Keratinocyte (primary cell): ENCODE measurements at regions not wholly inside any gene's neighbourhood (a gene's known extent, or its start where the extent isn't known, plus 50 kb on each side); places are given as distances from the start of the nearest gene placed in this dataset.

Source experiments
- DNase-seq: peaks from one replicate; pipeline ENCODE4 v3.0.0-alpha.2; 2011; ENCODE audit warnings: low read depth, missing footprints, low spot score
- FAIRE-seq: peaks from 2 replicates; lab custom pipeline; 2011; peaks lifted over from hg19 to GRCh38; lab: Jason Lieb, UNC
- H2AFZ ChIP-seq: 2 replicates; pipeline ENCODE4 v1.6.0; 2012; ENCODE audit warnings: low read length, control low read depth, inconsistent platforms; ENCODE audit not compliant: control insufficient read depth
- H3K27ac ChIP-seq: 2 replicates; pipeline ENCODE4 v1.5.1; 2011; ENCODE audit warnings: low read length; ENCODE audit not compliant: control insufficient read depth, insufficient read depth
- H3K27me3 ChIP-seq: 3 replicates; pipeline ENCODE4 v1.6.0; 2011; ENCODE audit warnings: low read length; ENCODE audit not compliant: control insufficient read depth, insufficient read depth; ENCODE audit errors: extremely low read depth
- H3K36me3 ChIP-seq, 2 experiments: 2 replicates in 1 of 2; 3 replicates in 1 of 2; pipeline ENCODE4 v1.5.1; 2011; ENCODE audit warnings: low read length in 2 of 2, mild to moderate bottlenecking in 1 of 2; ENCODE audit not compliant: control insufficient read depth in 2 of 2, insufficient read depth in 2 of 2; ENCODE audit errors: extremely low read depth in 1 of 2
- H3K4me1 ChIP-seq: 3 replicates; pipeline ENCODE4 v1.5.1; 2011; ENCODE audit warnings: low read length; ENCODE audit not compliant: control insufficient read depth, insufficient read depth; ENCODE audit errors: extremely low read depth
- H3K4me2 ChIP-seq: 3 replicates; pipeline ENCODE4 v1.6.0; 2011; ENCODE audit warnings: low read depth, low read length; ENCODE audit not compliant: control insufficient read depth, insufficient read depth; ENCODE audit errors: extremely low read depth
- H3K4me3 ChIP-seq, 3 experiments: fragments of 200-600 bp in 1 of 3; sonication (generic) in 1 of 3; 2 replicates in 2 of 3; 3 replicates in 1 of 3; pipeline ENCODE4 v1.5.1; 2011 to 2016; ENCODE audit warnings: low read length in 3 of 3, mild to moderate bottlenecking in 3 of 3, control low read depth in 2 of 3, inconsistent platforms in 1 of 3, low read depth in 1 of 3, mixed read lengths in 1 of 3, mixed run types in 1 of 3, moderate library complexity in 1 of 3; ENCODE audit not compliant: control insufficient read depth in 2 of 3, insufficient read depth in 2 of 3; ENCODE audit errors: extremely low read depth in 1 of 3
- H3K79me2 ChIP-seq: 2 replicates; pipeline ENCODE4 v1.6.0; 2012; ENCODE audit warnings: low read length; ENCODE audit not compliant: control insufficient read depth, insufficient read depth
- H3K9ac ChIP-seq: 3 replicates; pipeline ENCODE4 v1.6.0; 2011; ENCODE audit warnings: low read length; ENCODE audit not compliant: control insufficient read depth, insufficient read depth; ENCODE audit errors: extremely low read depth
- H3K9me1 ChIP-seq: 3 replicates; pipeline ENCODE4 v1.6.0; 2011; ENCODE audit warnings: low read length; ENCODE audit not compliant: control insufficient read depth, insufficient read depth; ENCODE audit errors: extremely low read depth
- H3K9me3 ChIP-seq: 2 replicates; pipeline ENCODE4 v1.5.1; 2012; ENCODE audit warnings: low read depth, low read length; ENCODE audit not compliant: control insufficient read depth
- H4K20me1 ChIP-seq: 3 replicates; pipeline ENCODE4 v1.6.0; 2011; ENCODE audit warnings: low read length; ENCODE audit not compliant: control insufficient read depth, insufficient read depth; ENCODE audit errors: extremely low read depth
- CTCF ChIP-seq, 3 experiments: IDR thresholded peaks in 1 of 3; conservative IDR thresholded peaks in 1 of 3; optimal IDR thresholded peaks in 1 of 3; 2 replicates in 2 of 3; 3 replicates in 1 of 3; pipeline versions ENCODE3 to v1.5.1; 2011; ENCODE audit warnings: low read length in 3 of 3, mild to moderate bottlenecking in 3 of 3, moderate library complexity in 2 of 3, control low read depth in 1 of 3, inconsistent platforms in 1 of 3; ENCODE audit not compliant: insufficient read depth in 2 of 3; ENCODE audit errors: extremely low read depth in 1 of 3
- EZH2 ChIP-seq: IDR thresholded peaks from one replicate; pipeline ENCODE4 v1.6.1; 2012; ENCODE audit warnings: inconsistent platforms, mild to moderate bottlenecking, low read length, moderate library complexity
- dilution Hi-C: fragments of 300-500 bp; cut with MboI; formaldehyde crosslinking; loops from one replicate; pipeline ENCODE4 v1.7.0; 2020; ENCODE audit warnings: low sequenced_read_pairs; ENCODE audit not compliant: extremely low pct_ligation_motif_present

DNA sequence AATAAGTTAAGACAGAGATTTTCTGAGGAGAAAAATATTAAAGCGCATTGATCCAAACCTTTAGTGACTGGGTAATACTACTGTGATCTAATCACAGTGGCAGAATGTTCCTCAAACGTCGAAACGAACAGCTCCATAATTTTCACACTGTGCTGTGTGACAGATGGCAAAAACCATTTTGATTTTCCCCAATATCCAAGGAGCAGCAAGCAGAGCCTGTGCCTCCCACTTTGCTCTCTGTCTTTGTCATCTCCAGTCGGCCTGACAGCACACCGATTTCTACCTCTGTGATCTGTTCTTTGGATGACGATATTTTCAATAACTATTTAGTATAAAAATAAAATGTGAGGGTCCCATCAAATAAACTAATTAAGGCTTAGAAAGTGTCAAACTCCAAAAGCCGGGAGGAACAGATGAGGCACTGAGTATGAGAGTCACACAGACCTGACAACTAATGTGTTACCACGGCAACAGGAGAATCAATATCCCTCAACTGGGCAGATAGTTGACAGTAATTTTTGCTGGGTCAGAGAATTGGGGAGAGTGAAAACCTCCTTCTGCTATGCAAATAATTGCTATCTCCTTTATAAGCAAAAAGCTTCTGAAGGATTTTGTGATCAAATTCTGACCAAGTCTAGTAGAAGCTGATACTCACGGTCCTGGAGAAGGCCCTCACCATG lies 489.1 kb upstream of the CFAP20DC start:
- H3K9ac ChIP-seq, result no peak overlapping the region
- dilution Hi-C loops, result no loop called here

DNA sequence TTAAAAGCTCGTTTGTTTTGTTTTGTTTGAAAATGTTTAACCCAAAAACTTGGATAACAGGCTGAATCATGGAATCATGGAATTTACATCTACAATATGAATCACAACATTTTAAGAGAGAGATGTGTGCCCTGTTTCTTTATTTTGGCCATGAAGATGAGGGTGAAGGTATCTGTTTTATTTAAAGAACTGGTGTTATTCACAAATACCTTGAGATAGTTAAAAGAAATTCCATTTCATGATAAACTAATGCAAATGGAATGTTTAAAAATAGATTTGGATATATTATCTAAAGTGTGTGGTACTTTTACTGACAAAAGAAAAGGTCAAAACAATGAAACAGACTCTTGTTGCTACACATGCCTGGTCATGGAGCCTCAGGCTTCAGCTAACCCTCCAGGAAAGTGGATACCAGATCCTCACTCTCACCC lies 486.0 kb upstream of the CFAP20DC start:
- no peak overlapping the region for H3K4me2 ChIP-seq
- no peaks in the 10 kb centered on the region for H3K36me3 ChIP-seq
- FAIRE-seq (peak; percentile 17), DNase-seq (no peak)
- no peaks in the 10 kb centered on the region for H3K27me3 ChIP-seq
- H3K9me3 ChIP-seq, result no peaks in the 10 kb centered on the region
- dilution Hi-C loops, result no loop called here
- H3K9me1 ChIP-seq, result no peaks in the 10 kb centered on the region
- H3K4me3 ChIP-seq, result no peak overlapping the region
- H3K79me2 ChIP-seq, result no peaks in the 10 kb centered on the region
- peaks cover 8% of the 10 kb centered on the region for H3K4me1 ChIP-seq
- no peaks in the 10 kb centered on the region for H4K20me1 ChIP-seq
- TF ChIP-seq EZH2, result no peak
- no peak for TF ChIP-seq CTCF (optimal IDR thresholded peaks at IDR 0.05 in 1 of 3, IDR thresholded peaks at IDR 0.05 in 1 of 3, conservative IDR thresholded peaks at IDR 0.05 in 1 of 3; ENCODE audit: extremely low read depth in 1 of 3, insufficient read depth in 2 of 3, low read length in 3 of 3)
- H3K27ac ChIP-seq, result no peak overlapping the region
- no peak overlapping the region for H3K9ac ChIP-seq
- peak overlapping the region; percentile 42 for H2AFZ ChIP-seq

More for the DNA sequence above, 489.1 kb upstream of the CFAP20DC start:
- H3K4me3 ChIP-seq, result no peak overlapping the region
- H3K27ac ChIP-seq, result no peak overlapping the region
- H3K9me1 ChIP-seq, result no peaks in the 10 kb centered on the region
- DNase-seq, result no peak
- H3K9me3 ChIP-seq, result no peaks in the 10 kb centered on the region
- H3K79me2 ChIP-seq, result no peaks in the 10 kb centered on the region
- TF ChIP-seq EZH2, result no peak
- H3K4me1 ChIP-seq, result peaks cover 8% of the 10 kb centered on the region
- no peaks in the 10 kb centered on the region for H3K27me3 ChIP-seq
- no peak for FAIRE-seq
- no peaks in the 10 kb centered on the region for H4K20me1 ChIP-seq
- H3K36me3 ChIP-seq, result no peaks in the 10 kb centered on the region
- H3K4me2 ChIP-seq, result no peak overlapping the region
- no peak overlapping the region for H2AFZ ChIP-seq

GRCh38 chr3:59531994-59532393 lies 482.2 kb upstream of the CFAP20DC start:
- dilution Hi-C loops, result no loop called here
- Histone ChIP-seq H3K9ac (no peak overlapping the region), H4K20me1 (no peaks in the 10 kb centered on the region), H3K4me3 (no peak overlapping the region), H3K9me1 (no peaks in the 10 kb centered on the region), H3K4me1 (peaks cover 8% of the 10 kb centered on the region), H3K27ac (no peak overlapping the region), H3K9me3 (no peaks in the 10 kb centered on the region), H3K4me2 (no peak overlapping the region), H3K79me2 (no peaks in the 10 kb centered on the region), H2AFZ (no peak overlapping the region), H3K36me3 (no peaks in the 10 kb centered on the region), H3K27me3 (no peaks in the 10 kb centered on the region)
- FAIRE-seq, result no peak
- no peak for TF ChIP-seq CTCF (optimal IDR thresholded peaks at IDR 0.05 in 1 of 3, IDR thresholded peaks at IDR 0.05 in 1 of 3, conservative IDR thresholded peaks at IDR 0.05 in 1 of 3; ENCODE audit: extremely low read depth in 1 of 3, insufficient read depth in 2 of 3, low read length in 3 of 3)
- TF ChIP-seq EZH2, result no peak
- no peak for DNase-seq
